ENCODE measurements at regions not wholly inside any gene's neighbourhood (a gene's known extent, or its start where the extent isn't known, plus 50 kb on each side); places are given as distances from the start of the nearest gene placed in this dataset.
A peak's percentile ranks its signal among the peaks of the same experiment; 100 is the strongest.

DNA sequence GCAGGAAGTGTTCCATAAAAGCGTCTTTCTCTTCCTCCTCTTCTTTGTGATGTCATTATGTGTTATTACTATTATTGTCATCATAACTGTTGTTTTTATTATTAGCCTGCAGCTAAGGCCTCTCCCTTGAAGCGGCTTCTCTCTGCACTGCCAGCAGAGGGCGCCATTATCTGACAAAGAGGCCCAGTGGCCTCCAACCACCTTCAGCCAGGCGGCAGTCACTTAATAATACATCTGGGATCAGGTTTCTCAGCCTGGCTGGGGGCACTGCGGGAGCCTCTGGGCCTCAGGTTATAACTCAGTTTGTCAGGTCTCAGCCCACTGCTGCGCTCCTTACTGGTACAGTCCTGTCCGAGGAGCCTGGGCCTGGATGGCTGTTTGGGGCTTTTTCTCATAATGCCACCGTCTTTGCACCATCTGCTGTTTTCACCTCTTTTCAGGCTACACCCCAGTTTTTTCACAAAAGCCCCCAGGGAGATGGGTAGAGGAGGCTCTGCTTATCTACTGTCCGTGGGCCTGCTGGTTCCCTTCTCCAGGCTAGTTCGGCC, 281.9 kb downstream of the NSG2 start:
- no peak for TF ChIP-seq EZH2 (IDR thresholded peaks at IDR 0.05; ENCODE audit: low read length, missing control alignments)
- TF ChIP-seq, protein P1, sequence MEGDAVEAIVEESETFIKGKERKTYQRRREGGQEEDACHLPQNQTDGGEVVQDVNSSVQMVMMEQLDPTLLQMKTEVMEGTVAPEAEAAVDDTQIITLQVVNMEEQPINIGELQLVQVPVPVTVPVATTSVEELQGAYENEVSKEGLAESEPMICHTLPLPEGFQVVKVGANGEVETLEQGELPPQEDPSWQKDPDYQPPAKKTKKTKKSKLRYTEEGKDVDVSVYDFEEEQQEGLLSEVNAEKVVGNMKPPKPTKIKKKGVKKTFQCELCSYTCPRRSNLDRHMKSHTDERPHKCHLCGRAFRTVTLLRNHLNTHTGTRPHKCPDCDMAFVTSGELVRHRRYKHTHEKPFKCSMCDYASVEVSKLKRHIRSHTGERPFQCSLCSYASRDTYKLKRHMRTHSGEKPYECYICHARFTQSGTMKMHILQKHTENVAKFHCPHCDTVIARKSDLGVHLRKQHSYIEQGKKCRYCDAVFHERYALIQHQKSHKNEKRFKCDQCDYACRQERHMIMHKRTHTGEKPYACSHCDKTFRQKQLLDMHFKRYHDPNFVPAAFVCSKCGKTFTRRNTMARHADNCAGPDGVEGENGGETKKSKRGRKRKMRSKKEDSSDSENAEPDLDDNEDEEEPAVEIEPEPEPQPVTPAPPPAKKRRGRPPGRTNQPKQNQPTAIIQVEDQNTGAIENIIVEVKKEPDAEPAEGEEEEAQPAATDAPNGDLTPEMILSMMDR (conservative IDR thresholded peaks at IDR 0.05 in 1 of 2, IDR thresholded peaks at IDR 0.05 in 1 of 2; ENCODE audit: low read depth in 1 of 2, low read length in 2 of 2) = peak; percentile 46 to 77
